SK-N-SH (cell line): ENCODE measurements at regions not wholly inside any gene's neighbourhood (a gene's known extent, or its start where the extent isn't known, plus 50 kb on each side); places are given as distances from the start of the nearest gene placed in this dataset.

ENCODE experiments used
- CTCF ChIA-PET: fragments of 300-600, 350-600 bp; formaldehyde crosslinking; extraction: SDS; loops from one replicate; lab custom pipeline; 2021; lab: Yijun Ruan, JAX
- POLR2A ChIA-PET: fragments of 350-600 bp; sonication (Branson Sonifier 250); formaldehyde crosslinking; extraction: SDS; loops from one replicate; lab custom pipeline; 2020; ENCODE audit warnings: antibody characterized with exemption, inconsistent platforms; lab: Yijun Ruan, JAX
- DNase-seq: peaks from one replicate; pipeline ENCODE4 v3.0.0; 2012
- H2AFZ ChIP-seq: fragments of 200-600 bp; sonication (generic); 2 replicates; pipeline ENCODE4 v1.8.1; 2016; ENCODE audit warnings: antibody characterized with exemption, mild to moderate bottlenecking, low read depth
- H3F3A ChIP-seq: fragments of 200-600 bp; sonication (generic); replicated peaks from 2 replicates; pipeline ENCODE3; 2016; ENCODE audit warnings: antibody characterized with exemption, mild to moderate bottlenecking; ENCODE audit not compliant: insufficient read depth
- H3K27ac ChIP-seq, 2 experiments: fragments of 200-500 bp in 1 of 2; fragments of 200-600 bp in 1 of 2; sonication (Bioruptor generic) in 1 of 2; sonication (generic), shearing (Covaris generic) in 1 of 2; 2 replicates each; pipeline versions ENCODE4 v1.5.1 to v1.6.1; 2014 to 2016; ENCODE audit warnings: low read depth in 2 of 2, inconsistent platforms in 1 of 2, low read length in 1 of 2, mild to moderate bottlenecking in 1 of 2, mixed read lengths in 1 of 2
- H3K27me3 ChIP-seq: fragments of 200-600 bp; sonication (generic), shearing (Covaris generic); 2 replicates; pipeline ENCODE4 v1.6.1; 2016; ENCODE audit warnings: mixed run types; ENCODE audit not compliant: insufficient read depth
- H3K36me3 ChIP-seq, 2 experiments: fragments of 200-500 bp in 1 of 2; fragments of 200-600 bp in 1 of 2; sonication (Bioruptor generic) in 1 of 2; sonication (generic) in 1 of 2; replicated peaks in 1 of 2; 2 replicates each; pipeline versions ENCODE3 to v1.5.1; 2014 to 2016; ENCODE audit warnings: low read length in 1 of 2, mild to moderate bottlenecking in 1 of 2; ENCODE audit not compliant: insufficient read depth in 2 of 2, control insufficient read depth in 1 of 2
- H3K4me1 ChIP-seq, 2 experiments: fragments of 200-500 bp in 1 of 2; fragments of 200-600 bp in 1 of 2; sonication (Bioruptor generic) in 1 of 2; sonication (generic), shearing (Covaris generic) in 1 of 2; 2 replicates each; pipeline versions ENCODE4 v1.5.1 to v1.6.1; 2014 to 2016; ENCODE audit warnings: low read depth in 1 of 2, low read length in 1 of 2, mixed run types in 1 of 2; ENCODE audit not compliant: insufficient read depth in 2 of 2, control insufficient read depth in 1 of 2
- H3K4me2 ChIP-seq: fragments of 200-600 bp; sonication (generic), shearing (Covaris generic); 2 replicates; pipeline ENCODE4 v1.6.1; 2017; ENCODE audit warnings: mixed run types
- H3K4me3 ChIP-seq, 2 experiments: fragments of 200-500 bp in 1 of 2; fragments of 200-600 bp in 1 of 2; sonication (Bioruptor generic) in 1 of 2; sonication (generic), shearing (Covaris generic) in 1 of 2; 2 replicates each; pipeline versions ENCODE4 v1.5.1 to v1.8.1; 2014 to 2016; ENCODE audit warnings: low read depth in 2 of 2, inconsistent platforms in 1 of 2, low read length in 1 of 2, mild to moderate bottlenecking in 1 of 2, mixed read lengths in 1 of 2, moderate library complexity in 1 of 2
- H3K79me2 ChIP-seq: fragments of 200-600 bp; sonication (generic); 2 replicates; pipeline ENCODE4 v1.8.1; 2017; ENCODE audit warnings: mild to moderate bottlenecking; ENCODE audit not compliant: insufficient read depth
- H3K9ac ChIP-seq: fragments of 200-600 bp; sonication (generic); 2 replicates; pipeline ENCODE4 v1.6.1; 2017; ENCODE audit warnings: mixed run types
- H3K9me2 ChIP-seq: fragments of 200-600 bp; sonication (generic); 2 replicates; pipeline ENCODE4 v1.6.1; 2017; ENCODE audit warnings: mixed run types
- H3K9me3 ChIP-seq: fragments of 200-600 bp; sonication (generic); 2 replicates; pipeline ENCODE4 v1.6.1; 2017; ENCODE audit warnings: mixed run types, mild to moderate bottlenecking, moderate library complexity
- H4K20me1 ChIP-seq: fragments of 200-600 bp; sonication (generic); 2 replicates; pipeline ENCODE4 v1.6.1; 2017; ENCODE audit warnings: mild to moderate bottlenecking, mixed run types; ENCODE audit not compliant: insufficient read depth
- EP300 ChIP-seq, 2 experiments: IDR thresholded peaks; 2 replicates each; pipeline versions ENCODE4 v1.4.0 to v1.6.1; 2012; ENCODE audit warnings: borderline replicate concordance in 1 of 2, low read depth in 1 of 2, low read length in 1 of 2
- EZH2phosphoT487 ChIP-seq: fragments of 200-600 bp; sonication (generic); IDR thresholded peaks from 2 replicates; pipeline ENCODE4 v1.6.1; 2017; ENCODE audit warnings: low read depth, mixed run types, mild to moderate bottlenecking, antibody characterized with exemption, moderate library complexity, borderline replicate concordance
- FOSL2 ChIP-seq: IDR thresholded peaks from 2 replicates; pipeline ENCODE4 v1.4.0; 2012; ENCODE audit warnings: low read depth, mild to moderate bottlenecking, moderate library complexity, borderline replicate concordance
- FOXJ3 ChIP-seq: sonication (generic); formaldehyde crosslinking; IDR thresholded peaks from 2 replicates; pipeline ENCODE4 v1.5.1; 2020; ENCODE audit warnings: mild to moderate bottlenecking, missing genetic modification reagents
- FOXM1 ChIP-seq: IDR thresholded peaks from 2 replicates; pipeline ENCODE4 v1.4.0; 2012; ENCODE audit warnings: low read depth, mild to moderate bottlenecking
- GABPA ChIP-seq: IDR thresholded peaks from 2 replicates; pipeline ENCODE4 v1.4.0; 2012; ENCODE audit warnings: low read depth, mild to moderate bottlenecking
- GATA2 ChIP-seq: sonication (generic); formaldehyde crosslinking; IDR thresholded peaks from 2 replicates; pipeline ENCODE4 v1.5.0; 2020; ENCODE audit warnings: mild to moderate bottlenecking, missing genetic modification reagents
- JUND ChIP-seq: IDR thresholded peaks from 2 replicates; pipeline ENCODE4 v1.4.0; 2012
- MEF2A ChIP-seq: IDR thresholded peaks from 2 replicates; pipeline ENCODE4 v1.4.0; 2012; ENCODE audit warnings: low read depth, borderline replicate concordance
- MXI1 ChIP-seq: IDR thresholded peaks from 2 replicates; pipeline ENCODE4 v1.6.1; 2012; ENCODE audit warnings: mild to moderate bottlenecking, low read depth, low read length, improper control_type of control experiment
- NFIC ChIP-seq: IDR thresholded peaks from 2 replicates; pipeline ENCODE4 v1.4.0; 2012; ENCODE audit warnings: borderline replicate concordance
- NRF1 ChIP-seq: IDR thresholded peaks from 2 replicates; pipeline ENCODE4 v1.6.1; 2012; ENCODE audit warnings: low read depth, mild to moderate bottlenecking, low read length
- POLR2AphosphoS5 ChIP-seq: IDR thresholded peaks from 2 replicates; pipeline ENCODE4 v1.6.1; 2012; ENCODE audit warnings: low read depth, low read length
- RFX5 ChIP-seq: IDR thresholded peaks from 2 replicates; pipeline ENCODE4 v1.6.1; 2012; ENCODE audit warnings: mild to moderate bottlenecking, improper control_type of control experiment, low read length
- SIN3A ChIP-seq: IDR thresholded peaks from 2 replicates; pipeline ENCODE4 v1.6.1; 2012; ENCODE audit warnings: low read depth, mild to moderate bottlenecking, low read length, moderate library complexity, borderline replicate concordance
- SMC3 ChIP-seq: IDR thresholded peaks from 2 replicates; pipeline ENCODE4 v1.6.1; 2012; ENCODE audit warnings: low read depth, low read length, improper control_type of control experiment
- TAF1 ChIP-seq: IDR thresholded peaks from 2 replicates; pipeline ENCODE4 v1.6.1; 2012; ENCODE audit warnings: low read depth, mild to moderate bottlenecking, low read length, moderate library complexity, borderline replicate concordance
- TCF12 ChIP-seq: IDR thresholded peaks from 2 replicates; pipeline ENCODE4 v1.4.0; 2012
- whole genome bisulfite sequencing: methylation state at CpG from one replicate; pipeline ENCODE4 v1.1.6; 2017; ENCODE audit warnings: low lambda C conversion rate; 5-methylcytosine and 5-hydroxymethylcytosine counted together
- TF ChIP-seq, protein P1 (sequence below): IDR thresholded peaks from 2 replicates; pipeline ENCODE4; 2012
- TF ChIP-seq, protein P2 (sequence below): IDR thresholded peaks from 2 replicates; pipeline ENCODE4 v1.4.0; 2012; ENCODE audit warnings: low read depth, borderline replicate concordance
- TF ChIP-seq, protein P3 (sequence below): IDR thresholded peaks from 2 replicates; pipeline ENCODE4 v1.4.0; 2012; ENCODE audit warnings: low read depth
- TF ChIP-seq, protein P4 (sequence below): IDR thresholded peaks from 2 replicates; pipeline ENCODE4 v1.4.0; 2012; ENCODE audit warnings: low read depth, borderline replicate concordance
- TF ChIP-seq, protein P5 (sequence below): IDR thresholded peaks from 2 replicates; pipeline ENCODE4 v1.6.1; 2012; ENCODE audit warnings: mild to moderate bottlenecking, low read depth, low read length, moderate library complexity
- TF ChIP-seq, protein P6 (sequence below): fragments of 150-350 bp; IDR thresholded peaks from 2 replicates; pipeline ENCODE4 v1.6.1; 2016; ENCODE audit warnings: mild to moderate bottlenecking, low read depth, low read length

DNA sequence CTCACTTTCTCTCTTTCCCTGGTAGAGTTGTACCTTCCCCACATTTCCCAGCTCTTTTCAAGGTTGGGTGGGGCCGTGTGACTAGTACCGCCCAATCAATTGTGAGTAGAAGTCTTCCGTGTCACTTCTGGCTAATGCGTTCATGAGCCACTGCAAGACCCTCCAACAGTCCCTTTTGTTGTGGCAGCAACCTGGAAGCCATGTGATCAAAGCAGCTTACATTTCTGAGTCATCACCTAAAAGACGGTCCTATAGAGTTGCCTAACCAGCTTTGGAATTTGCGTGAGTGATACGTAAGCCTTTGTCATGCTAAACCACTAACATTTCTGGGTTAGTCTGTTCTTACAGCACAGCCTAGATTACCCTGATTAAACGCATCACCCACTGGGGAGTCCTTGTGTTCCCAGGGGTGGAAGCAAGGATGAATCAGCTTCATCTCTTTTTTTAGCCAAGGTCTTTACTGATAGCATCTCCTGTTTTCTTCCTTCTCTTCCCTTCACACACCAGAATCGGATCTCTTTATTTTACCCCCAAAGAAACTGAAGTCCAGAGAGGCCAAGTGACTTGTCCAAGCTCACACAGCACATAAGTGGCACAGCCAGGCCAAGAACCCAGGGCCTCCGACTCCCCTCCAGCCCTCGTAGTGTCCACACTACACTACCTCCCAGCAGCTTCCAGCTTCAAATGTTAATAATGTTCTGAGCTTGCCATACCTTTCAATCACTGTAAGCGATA, 366.3 kb upstream of the XYLT1 start:
- no peaks in the 10 kb centered on the region for H3K9me3 ChIP-seq
- H4K20me1 ChIP-seq: no peaks in the 10 kb centered on the region
- WGBS: 24% methylated on average over 12 of the region's 12 CpGs
- peak overlapping the region; percentile 5; the same call in 1 of the 2 replicates for H2AFZ ChIP-seq
- H3K4me3 ChIP-seq: no peak overlapping the region
- H3K9me2 ChIP-seq: no peaks in the 10 kb centered on the region
- peak overlapping the region; percentile 48; the same call in 1 of the 2 replicates for H3K9ac ChIP-seq
- H3K79me2 ChIP-seq: no peaks in the 10 kb centered on the region
- no peak for DNase-seq
- H3K4me1 ChIP-seq: peaks cover 0 to 6% of the 10 kb centered on the region in 2 experiments; a peak in 1 of 4 replicates
- ChIA-PET CTCF (interaction anchor here (1.0 kb wide), 1 partner anchor 9 kb away, joined by 3 read pairs; no protein-coding TSS in a partner anchor), POLR2A (interaction anchor here (0.8 kb wide), 1 partner anchor 9 kb away, joined by 5 read pairs; no protein-coding TSS in a partner anchor)
- peaks cover 3% of the 10 kb centered on the region for H3F3A ChIP-seq
- H3K27ac ChIP-seq: peak overlapping the region in 1 of 2 experiments; percentile 94; a peak in 2 of 4 replicates
- no peaks in the 10 kb centered on the region for H3K27me3 ChIP-seq
- H3K4me2 ChIP-seq: peak overlapping the region; percentile 1; the same call in 1 of the 2 replicates
- H3K36me3 ChIP-seq: no peaks in the 10 kb centered on the region
- TF ChIP-seq RFX5: no peak
- peak; percentile 93 for TF ChIP-seq MEF2A
- TF ChIP-seq, protein P1, sequence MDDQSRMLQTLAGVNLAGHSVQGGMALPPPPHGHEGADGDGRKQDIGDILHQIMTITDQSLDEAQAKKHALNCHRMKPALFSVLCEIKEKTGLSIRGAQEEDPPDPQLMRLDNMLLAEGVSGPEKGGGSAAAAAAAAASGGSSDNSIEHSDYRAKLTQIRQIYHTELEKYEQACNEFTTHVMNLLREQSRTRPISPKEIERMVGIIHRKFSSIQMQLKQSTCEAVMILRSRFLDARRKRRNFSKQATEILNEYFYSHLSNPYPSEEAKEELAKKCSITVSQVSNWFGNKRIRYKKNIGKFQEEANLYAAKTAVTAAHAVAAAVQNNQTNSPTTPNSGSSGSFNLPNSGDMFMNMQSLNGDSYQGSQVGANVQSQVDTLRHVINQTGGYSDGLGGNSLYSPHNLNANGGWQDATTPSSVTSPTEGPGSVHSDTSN: peak; percentile 80; the same call in 1 of the 2 replicates
- TF ChIP-seq FOXM1: 0 out of 2 replicates have a peak, but pooled peaks have one; percentile 50
- no peak for TF ChIP-seq NRF1
- no peak for TF ChIP-seq EZH2phosphoT487
- peak in 1 of 2 experiments; percentile 90; a peak in 2 of 4 replicates for TF ChIP-seq EP300 (IDR thresholded peaks at IDR 0.05; ENCODE audit: borderline replicate concordance in 1 of 2, low read depth in 1 of 2, low read length in 1 of 2)
- TF ChIP-seq GABPA: no peak
- TF ChIP-seq, protein P2, sequence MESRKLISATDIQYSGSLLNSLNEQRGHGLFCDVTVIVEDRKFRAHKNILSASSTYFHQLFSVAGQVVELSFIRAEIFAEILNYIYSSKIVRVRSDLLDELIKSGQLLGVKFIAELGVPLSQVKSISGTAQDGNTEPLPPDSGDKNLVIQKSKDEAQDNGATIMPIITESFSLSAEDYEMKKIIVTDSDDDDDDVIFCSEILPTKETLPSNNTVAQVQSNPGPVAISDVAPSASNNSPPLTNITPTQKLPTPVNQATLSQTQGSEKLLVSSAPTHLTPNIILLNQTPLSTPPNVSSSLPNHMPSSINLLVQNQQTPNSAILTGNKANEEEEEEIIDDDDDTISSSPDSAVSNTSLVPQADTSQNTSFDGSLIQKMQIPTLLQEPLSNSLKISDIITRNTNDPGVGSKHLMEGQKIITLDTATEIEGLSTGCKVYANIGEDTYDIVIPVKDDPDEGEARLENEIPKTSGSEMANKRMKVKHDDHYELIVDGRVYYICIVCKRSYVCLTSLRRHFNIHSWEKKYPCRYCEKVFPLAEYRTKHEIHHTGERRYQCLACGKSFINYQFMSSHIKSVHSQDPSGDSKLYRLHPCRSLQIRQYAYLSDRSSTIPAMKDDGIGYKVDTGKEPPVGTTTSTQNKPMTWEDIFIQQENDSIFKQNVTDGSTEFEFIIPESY: peak; percentile 66; the same call in 1 of the 2 replicates
- TF ChIP-seq FOXJ3 (CRISPR knock-in tag): no peak
- TF ChIP-seq TCF12: peak; percentile 95
- peak; percentile 57; the same call in 1 of the 2 replicates for TF ChIP-seq POLR2AphosphoS5
- TF ChIP-seq MXI1: no peak
- no peak for TF ChIP-seq SIN3A
- no peak for TF ChIP-seq SMC3
- TF ChIP-seq, protein P3, sequence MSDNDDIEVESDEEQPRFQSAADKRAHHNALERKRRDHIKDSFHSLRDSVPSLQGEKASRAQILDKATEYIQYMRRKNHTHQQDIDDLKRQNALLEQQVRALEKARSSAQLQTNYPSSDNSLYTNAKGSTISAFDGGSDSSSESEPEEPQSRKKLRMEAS: peak; percentile 90
- TF ChIP-seq JUND: peak; percentile 94
- TF ChIP-seq GATA2 (CRISPR knock-in tag): no peak
- TF ChIP-seq, protein P4, sequence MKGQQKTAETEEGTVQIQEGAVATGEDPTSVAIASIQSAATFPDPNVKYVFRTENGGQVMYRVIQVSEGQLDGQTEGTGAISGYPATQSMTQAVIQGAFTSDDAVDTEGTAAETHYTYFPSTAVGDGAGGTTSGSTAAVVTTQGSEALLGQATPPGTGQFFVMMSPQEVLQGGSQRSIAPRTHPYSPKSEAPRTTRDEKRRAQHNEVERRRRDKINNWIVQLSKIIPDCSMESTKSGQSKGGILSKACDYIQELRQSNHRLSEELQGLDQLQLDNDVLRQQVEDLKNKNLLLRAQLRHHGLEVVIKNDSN: peak; percentile 81
- TF ChIP-seq, protein P5, sequence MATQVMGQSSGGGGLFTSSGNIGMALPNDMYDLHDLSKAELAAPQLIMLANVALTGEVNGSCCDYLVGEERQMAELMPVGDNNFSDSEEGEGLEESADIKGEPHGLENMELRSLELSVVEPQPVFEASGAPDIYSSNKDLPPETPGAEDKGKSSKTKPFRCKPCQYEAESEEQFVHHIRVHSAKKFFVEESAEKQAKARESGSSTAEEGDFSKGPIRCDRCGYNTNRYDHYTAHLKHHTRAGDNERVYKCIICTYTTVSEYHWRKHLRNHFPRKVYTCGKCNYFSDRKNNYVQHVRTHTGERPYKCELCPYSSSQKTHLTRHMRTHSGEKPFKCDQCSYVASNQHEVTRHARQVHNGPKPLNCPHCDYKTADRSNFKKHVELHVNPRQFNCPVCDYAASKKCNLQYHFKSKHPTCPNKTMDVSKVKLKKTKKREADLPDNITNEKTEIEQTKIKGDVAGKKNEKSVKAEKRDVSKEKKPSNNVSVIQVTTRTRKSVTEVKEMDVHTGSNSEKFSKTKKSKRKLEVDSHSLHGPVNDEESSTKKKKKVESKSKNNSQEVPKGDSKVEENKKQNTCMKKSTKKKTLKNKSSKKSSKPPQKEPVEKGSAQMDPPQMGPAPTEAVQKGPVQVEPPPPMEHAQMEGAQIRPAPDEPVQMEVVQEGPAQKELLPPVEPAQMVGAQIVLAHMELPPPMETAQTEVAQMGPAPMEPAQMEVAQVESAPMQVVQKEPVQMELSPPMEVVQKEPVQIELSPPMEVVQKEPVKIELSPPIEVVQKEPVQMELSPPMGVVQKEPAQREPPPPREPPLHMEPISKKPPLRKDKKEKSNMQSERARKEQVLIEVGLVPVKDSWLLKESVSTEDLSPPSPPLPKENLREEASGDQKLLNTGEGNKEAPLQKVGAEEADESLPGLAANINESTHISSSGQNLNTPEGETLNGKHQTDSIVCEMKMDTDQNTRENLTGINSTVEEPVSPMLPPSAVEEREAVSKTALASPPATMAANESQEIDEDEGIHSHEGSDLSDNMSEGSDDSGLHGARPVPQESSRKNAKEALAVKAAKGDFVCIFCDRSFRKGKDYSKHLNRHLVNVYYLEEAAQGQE: no peak
- TF ChIP-seq, protein P6, sequence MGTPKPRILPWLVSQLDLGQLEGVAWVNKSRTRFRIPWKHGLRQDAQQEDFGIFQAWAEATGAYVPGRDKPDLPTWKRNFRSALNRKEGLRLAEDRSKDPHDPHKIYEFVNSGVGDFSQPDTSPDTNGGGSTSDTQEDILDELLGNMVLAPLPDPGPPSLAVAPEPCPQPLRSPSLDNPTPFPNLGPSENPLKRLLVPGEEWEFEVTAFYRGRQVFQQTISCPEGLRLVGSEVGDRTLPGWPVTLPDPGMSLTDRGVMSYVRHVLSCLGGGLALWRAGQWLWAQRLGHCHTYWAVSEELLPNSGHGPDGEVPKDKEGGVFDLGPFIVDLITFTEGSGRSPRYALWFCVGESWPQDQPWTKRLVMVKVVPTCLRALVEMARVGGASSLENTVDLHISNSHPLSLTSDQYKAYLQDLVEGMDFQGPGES: no peak
- no peak for TF ChIP-seq TAF1
- TF ChIP-seq FOSL2: peak; percentile 93
- TF ChIP-seq NFIC: peak; percentile 79; the same call in 1 of the 2 replicates
